ENCODE measurements at regions not wholly inside any gene's neighbourhood (a gene's known extent, or its start where the extent isn't known, plus 50 kb on each side); places are given as distances from the start of the nearest gene placed in this dataset.

DNA sequence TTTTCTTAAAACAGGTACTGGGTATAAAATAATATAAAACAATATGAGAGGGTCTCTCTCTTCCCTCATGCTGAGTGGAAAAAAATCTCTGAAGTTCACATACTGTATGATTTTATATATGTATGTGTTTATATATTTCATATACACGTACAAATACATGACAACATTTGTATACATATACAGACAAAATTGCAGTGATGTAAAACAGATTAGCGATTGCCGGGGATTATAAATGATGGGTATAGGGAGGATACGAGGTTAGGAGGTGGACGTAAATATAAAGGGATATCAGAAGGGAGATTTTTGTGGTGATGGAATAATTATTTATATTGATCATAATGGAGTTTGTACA lies 194.8 kb upstream of the PRSS16 start:
- H3K27ac ChIP-seq (ENCODE audit: low read length), result no peak overlapping the region
- no peaks in the 10 kb centered on the region for H3K36me3 ChIP-seq (ENCODE audit: control insufficient read depth, insufficient read depth, low read length)
- DNase-seq, result no peak
- H3K9me3 ChIP-seq (ENCODE audit: control insufficient read depth, low read depth, low read length), result no peaks in the 10 kb centered on the region
- no peaks in the 10 kb centered on the region for H3K4me1 ChIP-seq (ENCODE audit: control insufficient read depth, insufficient read depth, low read length)
- no peak overlapping the region for H3K4me3 ChIP-seq (ENCODE audit: low read length)
- no peaks in the 10 kb centered on the region for H3K27me3 ChIP-seq (ENCODE audit: control insufficient read depth, insufficient read depth, low read length)
- 77% methylated on average over 5 of the region's 5 CpGs for WGBS (ENCODE audit: insufficient coverage, low lambda C conversion rate)

DNA sequence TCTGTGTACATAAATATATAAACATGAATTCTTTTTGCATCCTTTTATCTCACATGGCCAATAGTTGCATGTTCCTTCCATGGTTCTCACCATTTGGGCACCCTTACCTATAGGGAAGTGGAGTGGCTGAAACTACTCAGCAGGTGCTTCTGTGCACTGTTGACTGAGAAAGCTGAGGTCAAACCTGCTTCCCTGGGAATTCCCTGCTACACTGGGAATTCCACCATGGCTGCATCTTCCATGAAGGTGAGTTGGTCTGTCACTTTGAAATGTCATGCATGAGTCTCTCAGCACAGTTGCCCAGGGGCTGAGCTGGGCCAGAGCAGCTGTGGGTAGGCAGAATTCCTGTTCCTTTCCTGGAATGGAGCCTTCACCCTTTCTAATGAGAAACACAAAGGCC lies 193.8 kb upstream of the PRSS16 start:
- H3K4me1 ChIP-seq (ENCODE audit: control insufficient read depth, insufficient read depth, low read length), result no peaks in the 10 kb centered on the region
- no peaks in the 10 kb centered on the region for H3K27me3 ChIP-seq (ENCODE audit: control insufficient read depth, insufficient read depth, low read length)
- no peaks in the 10 kb centered on the region for H3K36me3 ChIP-seq (ENCODE audit: control insufficient read depth, insufficient read depth, low read length)
- no peak overlapping the region for H3K27ac ChIP-seq (ENCODE audit: low read length)
- no peak for DNase-seq
- no peaks in the 10 kb centered on the region for H3K9me3 ChIP-seq (ENCODE audit: control insufficient read depth, low read depth, low read length)
- no peak overlapping the region for H3K4me3 ChIP-seq (ENCODE audit: low read length)

DNA sequence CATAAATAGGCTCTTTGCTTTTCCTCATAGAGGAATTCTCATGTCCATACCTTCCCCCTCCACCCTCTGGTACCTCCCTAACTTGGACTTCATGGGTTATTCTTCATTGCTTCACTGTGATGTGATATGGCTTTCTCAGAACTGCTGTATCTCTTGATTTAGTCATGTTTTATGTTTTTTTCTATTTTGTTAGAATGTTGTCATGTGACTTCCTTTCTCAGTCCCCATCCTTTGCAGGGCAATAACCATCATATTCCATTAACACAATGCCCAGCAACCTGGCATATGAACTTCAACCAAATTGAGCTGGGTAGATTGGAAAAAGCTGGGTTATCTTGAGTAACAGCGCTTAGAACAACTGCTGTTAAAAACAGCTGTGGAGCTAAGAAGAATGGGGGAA lies 190.9 kb upstream of the PRSS16 start:
- Histone ChIP-seq H3K27me3 (ENCODE audit: control insufficient read depth, insufficient read depth, low read length) (no peaks in the 10 kb centered on the region), H3K4me3 (ENCODE audit: low read length) (no peak overlapping the region), H3K36me3 (ENCODE audit: control insufficient read depth, insufficient read depth, low read length) (no peaks in the 10 kb centered on the region), H3K27ac (ENCODE audit: low read length) (no peak overlapping the region), H3K4me1 (ENCODE audit: control insufficient read depth, insufficient read depth, low read length) (no peaks in the 10 kb centered on the region), H3K9me3 (ENCODE audit: control insufficient read depth, low read depth, low read length) (no peaks in the 10 kb centered on the region)
- DNase-seq, result no peak
- WGBS (ENCODE audit: insufficient coverage, low lambda C conversion rate), result no CpG with 5 or more reads among the region's 1 CpG

DNA sequence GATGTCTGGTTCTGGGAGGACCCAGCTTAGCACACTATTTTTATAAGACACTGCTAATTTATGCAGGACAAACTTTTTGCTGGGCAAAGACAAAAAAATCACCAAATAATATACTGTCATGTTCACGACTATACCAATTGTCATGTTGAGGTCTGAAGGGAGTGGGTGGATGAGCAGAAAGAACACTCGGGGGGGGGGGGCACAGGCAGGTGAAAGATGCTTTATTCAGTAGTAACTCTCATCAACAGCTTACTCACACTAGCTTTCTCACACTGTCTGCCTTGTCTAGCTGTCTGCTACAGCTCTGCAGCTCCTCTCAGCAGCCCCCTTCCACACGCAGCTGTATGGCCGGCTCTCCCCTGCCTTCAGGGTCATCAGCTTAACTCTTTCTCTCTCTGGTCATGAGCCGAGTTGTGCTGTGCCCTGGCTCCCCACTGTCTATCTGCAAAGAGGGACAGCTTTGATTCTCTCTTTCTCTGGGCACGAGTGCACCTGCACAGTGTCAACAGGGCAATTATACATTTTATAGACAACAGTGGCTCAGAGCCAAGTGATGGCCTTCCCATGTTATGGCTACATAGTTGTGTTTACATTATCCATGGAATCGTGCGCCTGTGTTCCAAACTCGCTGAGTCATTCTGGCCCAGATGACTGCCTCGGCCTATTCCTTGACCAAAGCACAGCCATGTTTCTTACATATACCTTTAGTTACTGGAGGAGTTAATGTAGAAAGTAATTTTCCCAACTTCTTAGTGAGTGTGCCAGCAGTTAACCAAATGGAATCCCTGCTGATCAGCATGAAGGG lies 187.7 kb upstream of the PRSS16 start:
- H3K36me3 ChIP-seq (ENCODE audit: control insufficient read depth, insufficient read depth, low read length), result no peaks in the 10 kb centered on the region
- peaks cover 2% of the 10 kb centered on the region for H3K27me3 ChIP-seq (ENCODE audit: control insufficient read depth, insufficient read depth, low read length)
- H3K27ac ChIP-seq (ENCODE audit: low read length), result no peak overlapping the region
- WGBS (ENCODE audit: insufficient coverage, low lambda C conversion rate), result no CpG with 5 or more reads among the region's 10 CpGs
- no peak overlapping the region for H3K4me3 ChIP-seq (ENCODE audit: low read length)
- no peaks in the 10 kb centered on the region for H3K4me1 ChIP-seq (ENCODE audit: control insufficient read depth, insufficient read depth, low read length)
- H3K9me3 ChIP-seq (ENCODE audit: control insufficient read depth, low read depth, low read length), result no peaks in the 10 kb centered on the region
- DNase-seq, result peak in 1 of 2 donors; percentile 4

DNA sequence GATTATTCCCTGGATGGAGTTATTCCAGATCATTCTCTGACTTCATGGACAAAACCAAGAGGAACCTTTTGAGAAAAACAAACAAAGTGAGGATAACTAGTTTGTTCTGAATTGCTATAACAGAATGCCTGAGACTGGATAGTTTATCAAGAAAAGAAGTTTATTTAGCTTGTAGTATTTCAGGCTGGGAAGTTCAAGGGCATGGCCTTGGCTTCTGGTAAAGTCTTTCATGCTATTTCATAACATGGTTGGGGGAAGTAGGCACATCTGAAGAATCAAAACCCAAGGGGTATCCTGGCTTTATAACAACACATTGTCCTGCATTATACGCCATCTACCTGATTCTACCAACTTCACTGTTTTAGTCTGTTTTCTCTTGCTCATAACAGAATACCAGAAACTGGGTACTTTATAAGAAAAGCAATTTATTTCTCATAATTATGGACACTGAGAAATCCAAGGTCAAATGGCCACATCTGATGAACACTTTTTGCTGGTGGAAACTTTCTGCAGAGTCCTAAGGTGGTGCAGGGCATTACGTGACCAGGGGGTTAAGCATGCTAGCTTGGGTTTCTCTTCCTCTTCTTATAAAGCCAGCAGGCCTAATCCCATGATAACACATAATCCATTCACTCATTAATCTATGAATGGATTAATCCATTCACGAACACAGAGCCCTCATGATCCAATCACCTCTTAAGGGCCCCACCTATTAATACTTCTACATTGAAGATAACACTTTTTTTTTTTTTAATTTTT lies 186.1 kb upstream of the PRSS16 start:
- H3K9me3 ChIP-seq (ENCODE audit: control insufficient read depth, low read depth, low read length), result no peaks in the 10 kb centered on the region
- peaks cover 2% of the 10 kb centered on the region for H3K27me3 ChIP-seq (ENCODE audit: control insufficient read depth, insufficient read depth, low read length)
- no peaks in the 10 kb centered on the region for H3K36me3 ChIP-seq (ENCODE audit: control insufficient read depth, insufficient read depth, low read length)
- no peak overlapping the region for H3K27ac ChIP-seq (ENCODE audit: low read length)
- WGBS (ENCODE audit: insufficient coverage, low lambda C conversion rate), result 100% methylated on average over 2 of the region's 3 CpGs
- no peak overlapping the region for H3K4me3 ChIP-seq (ENCODE audit: low read length)
- no peak for DNase-seq
- no peaks in the 10 kb centered on the region for H3K4me1 ChIP-seq (ENCODE audit: control insufficient read depth, insufficient read depth, low read length)

DNA sequence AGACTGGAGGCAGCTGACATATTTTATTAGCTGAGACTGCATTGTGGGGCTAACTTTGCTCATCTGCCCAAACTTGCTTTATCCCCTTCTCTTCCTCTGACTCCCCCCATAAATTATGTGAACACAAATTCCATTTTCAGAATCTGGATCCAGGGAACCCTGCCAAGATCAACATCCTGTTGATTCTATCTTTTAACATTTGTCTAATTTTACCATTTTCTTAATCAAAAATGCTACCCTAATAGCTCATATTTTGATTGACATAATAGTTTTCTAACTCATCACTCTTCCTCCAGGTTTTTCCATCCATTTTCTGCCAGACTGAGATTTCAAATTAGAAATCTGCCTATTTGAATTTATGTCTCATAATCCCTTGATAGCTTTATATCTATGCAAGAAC lies 184.7 kb upstream of the PRSS16 start:
- no peak for DNase-seq
- H3K36me3 ChIP-seq (ENCODE audit: control insufficient read depth, insufficient read depth, low read length), result no peaks in the 10 kb centered on the region
- peaks cover 2% of the 10 kb centered on the region for H3K27me3 ChIP-seq (ENCODE audit: control insufficient read depth, insufficient read depth, low read length)
- no peaks in the 10 kb centered on the region for H3K4me1 ChIP-seq (ENCODE audit: control insufficient read depth, insufficient read depth, low read length)
- no peaks in the 10 kb centered on the region for H3K9me3 ChIP-seq (ENCODE audit: control insufficient read depth, low read depth, low read length)
- H3K4me3 ChIP-seq (ENCODE audit: low read length), result no peak overlapping the region
- H3K27ac ChIP-seq (ENCODE audit: low read length), result no peak overlapping the region

DNA sequence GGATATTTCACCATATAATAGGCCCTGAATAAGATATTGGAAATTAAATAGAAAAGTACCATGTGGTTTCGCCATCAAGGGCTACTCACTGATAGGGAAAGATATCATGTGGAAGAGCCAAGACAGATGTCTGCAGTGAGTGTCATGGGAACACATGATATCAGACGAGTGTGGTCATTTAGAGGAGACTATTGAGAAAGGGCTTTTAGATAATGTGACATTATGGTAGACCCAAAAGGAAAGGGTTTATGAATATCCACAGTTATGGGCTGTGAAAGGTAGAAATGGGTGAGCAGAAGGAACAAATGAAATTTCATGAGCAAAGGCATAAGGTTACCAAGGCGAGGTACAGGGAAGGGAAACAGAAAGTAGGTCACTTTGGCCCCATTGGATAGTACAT lies 182.3 kb upstream of the PRSS16 start:
- 100% methylated on average over 2 of the region's 3 CpGs for WGBS (ENCODE audit: insufficient coverage, low lambda C conversion rate)
- H3K9me3 ChIP-seq (ENCODE audit: control insufficient read depth, low read depth, low read length), result no peaks in the 10 kb centered on the region
- H3K36me3 ChIP-seq (ENCODE audit: control insufficient read depth, insufficient read depth, low read length), result no peaks in the 10 kb centered on the region
- H3K4me1 ChIP-seq (ENCODE audit: control insufficient read depth, insufficient read depth, low read length), result no peaks in the 10 kb centered on the region
- H3K27ac ChIP-seq (ENCODE audit: low read length), result no peak overlapping the region
- no peak overlapping the region for H3K4me3 ChIP-seq (ENCODE audit: low read length)
- peaks cover 2% of the 10 kb centered on the region for H3K27me3 ChIP-seq (ENCODE audit: control insufficient read depth, insufficient read depth, low read length)
- DNase-seq, result no peak

DNA sequence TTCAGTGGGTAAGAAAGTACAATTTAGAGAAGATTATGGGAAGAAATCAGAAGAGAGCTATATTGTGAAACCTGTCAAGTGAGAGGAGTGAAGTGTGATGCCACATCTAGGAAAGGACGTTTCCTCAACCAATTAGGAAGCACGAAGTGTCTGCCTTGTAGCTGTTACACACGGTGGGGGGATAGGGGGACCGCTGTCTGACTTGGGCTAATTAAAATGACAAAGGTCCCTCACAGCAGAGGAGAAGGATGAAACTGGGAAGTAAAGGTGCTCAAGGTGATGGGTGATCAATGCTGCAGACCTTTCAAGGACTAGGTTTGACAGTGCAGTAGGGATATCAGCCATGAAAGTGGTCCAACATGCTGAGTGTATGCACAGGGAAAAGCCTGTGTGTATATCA lies 181.1 kb upstream of the PRSS16 start:
- no peaks in the 10 kb centered on the region for H3K4me1 ChIP-seq (ENCODE audit: control insufficient read depth, insufficient read depth, low read length)
- no peaks in the 10 kb centered on the region for H3K9me3 ChIP-seq (ENCODE audit: control insufficient read depth, low read depth, low read length)
- H3K27ac ChIP-seq (ENCODE audit: low read length), result no peak overlapping the region
- no CpG with 5 or more reads among the region's 4 CpGs for WGBS (ENCODE audit: insufficient coverage, low lambda C conversion rate)
- peaks cover 2% of the 10 kb centered on the region for H3K27me3 ChIP-seq (ENCODE audit: control insufficient read depth, insufficient read depth, low read length)
- no peak for DNase-seq
- no peak overlapping the region for H3K4me3 ChIP-seq (ENCODE audit: low read length)
- H3K36me3 ChIP-seq (ENCODE audit: control insufficient read depth, insufficient read depth, low read length), result no peaks in the 10 kb centered on the region

DNA sequence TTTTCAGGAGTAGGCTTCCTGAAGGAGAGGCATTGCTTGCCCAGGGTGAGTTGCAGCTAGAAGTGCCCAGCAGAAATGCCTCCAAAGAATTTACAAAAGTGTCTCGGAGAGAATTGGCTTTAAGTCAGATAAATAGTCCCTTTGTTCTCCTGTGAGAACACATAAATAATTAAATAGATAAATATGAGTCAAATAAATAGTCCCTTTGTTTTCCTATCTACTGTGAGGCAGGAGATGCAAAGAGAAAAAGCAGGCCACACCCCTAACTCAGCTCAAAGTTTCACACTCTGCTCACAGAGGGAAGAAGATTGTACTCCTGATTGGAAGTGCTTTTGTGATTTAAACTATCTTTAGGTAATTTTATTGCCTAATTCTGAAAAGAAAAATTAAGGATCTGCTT lies 180.7 kb upstream of the PRSS16 start:
- Histone ChIP-seq H3K9me3 (ENCODE audit: control insufficient read depth, low read depth, low read length) (no peaks in the 10 kb centered on the region), H3K27me3 (ENCODE audit: control insufficient read depth, insufficient read depth, low read length) (peaks cover 2% of the 10 kb centered on the region), H3K4me3 (ENCODE audit: low read length) (no peak overlapping the region), H3K4me1 (ENCODE audit: control insufficient read depth, insufficient read depth, low read length) (no peaks in the 10 kb centered on the region), H3K36me3 (ENCODE audit: control insufficient read depth, insufficient read depth, low read length) (no peaks in the 10 kb centered on the region), H3K27ac (ENCODE audit: low read length) (no peak overlapping the region)
- DNase-seq, result no peak
- no CpG with 5 or more reads among the region's 1 CpG for WGBS (ENCODE audit: insufficient coverage, low lambda C conversion rate)

DNA sequence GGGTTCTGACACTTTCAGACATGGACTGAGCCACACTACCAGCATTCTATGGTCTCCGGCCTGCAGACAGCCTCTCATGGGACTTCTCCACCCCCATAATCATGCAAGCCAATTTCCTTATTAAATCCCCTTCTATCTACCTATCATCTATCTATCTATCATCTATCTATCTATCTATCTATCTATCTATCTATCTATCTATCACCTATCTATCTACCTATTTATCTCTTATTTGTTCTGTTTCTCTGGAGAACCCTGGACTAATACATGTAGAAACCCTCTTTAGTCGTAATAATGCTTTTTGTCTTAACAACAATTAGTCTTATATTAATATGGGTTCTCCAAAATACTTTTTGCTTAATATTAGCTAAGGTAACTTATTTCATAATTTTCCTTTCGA lies 174.1 kb upstream of the PRSS16 start:
- H3K36me3 ChIP-seq (ENCODE audit: control insufficient read depth, insufficient read depth, low read length), result no peaks in the 10 kb centered on the region
- H3K27me3 ChIP-seq (ENCODE audit: control insufficient read depth, insufficient read depth, low read length), result peaks cover 7% of the 10 kb centered on the region
- DNase-seq, result no peak
- no peak overlapping the region for H3K27ac ChIP-seq (ENCODE audit: low read length)
- WGBS (ENCODE audit: insufficient coverage, low lambda C conversion rate), result 78% methylated on average over 1 of the region's 3 CpGs
- H3K4me1 ChIP-seq (ENCODE audit: control insufficient read depth, insufficient read depth, low read length), result peaks cover under 1% of the 10 kb centered on the region
- H3K4me3 ChIP-seq (ENCODE audit: low read length), result no peak overlapping the region
- no peaks in the 10 kb centered on the region for H3K9me3 ChIP-seq (ENCODE audit: control insufficient read depth, low read depth, low read length)

DNA sequence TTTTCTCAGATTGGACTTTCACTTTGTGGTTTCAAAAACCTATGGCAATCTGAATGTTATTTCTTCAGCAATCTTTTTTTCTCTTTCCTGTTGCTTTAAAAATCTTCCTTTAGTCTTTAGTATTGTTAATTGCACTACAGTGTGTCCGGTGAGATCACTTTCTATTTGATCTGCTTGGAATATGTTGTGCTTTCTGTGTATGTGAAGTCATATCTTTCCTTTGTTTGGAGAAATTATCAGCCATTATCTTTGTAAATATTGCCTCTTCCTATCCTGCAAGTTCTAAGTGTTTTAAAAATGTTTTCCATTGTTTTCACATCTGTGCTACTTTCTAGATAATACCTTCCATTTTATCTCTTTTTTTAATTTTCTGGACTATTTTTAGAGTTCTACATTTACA lies 171.4 kb upstream of the PRSS16 start:
- no peak overlapping the region for H3K4me3 ChIP-seq (ENCODE audit: low read length)
- DNase-seq, result no peak
- H3K9me3 ChIP-seq (ENCODE audit: control insufficient read depth, low read depth, low read length), result no peaks in the 10 kb centered on the region
- no peaks in the 10 kb centered on the region for H3K36me3 ChIP-seq (ENCODE audit: control insufficient read depth, insufficient read depth, low read length)
- no CpG with 5 or more reads among the region's 1 CpG for WGBS (ENCODE audit: insufficient coverage, low lambda C conversion rate)
- no peak overlapping the region for H3K27ac ChIP-seq (ENCODE audit: low read length)
- H3K4me1 ChIP-seq (ENCODE audit: control insufficient read depth, insufficient read depth, low read length), result peaks cover 4% of the 10 kb centered on the region
- peaks cover 16% of the 10 kb centered on the region for H3K27me3 ChIP-seq (ENCODE audit: control insufficient read depth, insufficient read depth, low read length)

Measured in large intestine (tissue), 3 donors.